WERI-Rb-1 (cell line): ENCODE measurements at regions not wholly inside any gene's neighbourhood (a gene's known extent, or its start where the extent isn't known, plus 50 kb on each side); places are given as distances from the start of the nearest gene placed in this dataset.

Experiments used
- DNase-seq: peaks from one replicate; pipeline ENCODE4 v3.0.0-alpha.2; 2020
- H3K27ac ChIP-seq: fragments of 250-450 bp; sonication (Bioruptor Pico); 2 replicates; pipeline ENCODE4 v1.5.1; 2020; ENCODE audit warnings: mild to moderate bottlenecking, moderate library complexity
- H3K27me3 ChIP-seq: fragments of 250-450 bp; sonication (Bioruptor Pico); 2 replicates; pipeline ENCODE4 v1.5.1; 2021; ENCODE audit warnings: mild to moderate bottlenecking, low read depth, moderate library complexity; ENCODE audit not compliant: insufficient read depth, severe bottlenecking
- H3K36me3 ChIP-seq: fragments of 250-450 bp; sonication (Bioruptor Pico); 2 replicates; pipeline ENCODE4 v1.5.1; 2020; ENCODE audit warnings: mild to moderate bottlenecking, moderate library complexity
- H3K4me3 ChIP-seq: 2 replicates; pipeline ENCODE4 v1.5.1; 2011; ENCODE audit warnings: low read depth, mild to moderate bottlenecking, control low read depth, low read length
- H3K9me3 ChIP-seq: fragments of 250-450 bp; sonication (Bioruptor Pico); 2 replicates; pipeline ENCODE4 v1.5.1; 2021; ENCODE audit warnings: mild to moderate bottlenecking, moderate library complexity; ENCODE audit not compliant: severe bottlenecking
- CTCF ChIP-seq: IDR thresholded peaks from 2 replicates; pipeline ENCODE4 v1.5.1; 2011; ENCODE audit warnings: low read depth, mild to moderate bottlenecking, control low read depth, inconsistent platforms, low read length

GRCh38 chr20:40634891-40635290 lies 54.1 kb downstream of the MAFB start:
- Histone ChIP-seq H3K9me3 (no peaks in the 10 kb centered on the region), H3K27me3 (peaks cover 77% of the 10 kb centered on the region), H3K36me3 (no peaks in the 10 kb centered on the region), H3K4me3 (no peak overlapping the region), H3K27ac (no peak overlapping the region)
- no peak for TF ChIP-seq CTCF
- no peak for DNase-seq

DNA sequence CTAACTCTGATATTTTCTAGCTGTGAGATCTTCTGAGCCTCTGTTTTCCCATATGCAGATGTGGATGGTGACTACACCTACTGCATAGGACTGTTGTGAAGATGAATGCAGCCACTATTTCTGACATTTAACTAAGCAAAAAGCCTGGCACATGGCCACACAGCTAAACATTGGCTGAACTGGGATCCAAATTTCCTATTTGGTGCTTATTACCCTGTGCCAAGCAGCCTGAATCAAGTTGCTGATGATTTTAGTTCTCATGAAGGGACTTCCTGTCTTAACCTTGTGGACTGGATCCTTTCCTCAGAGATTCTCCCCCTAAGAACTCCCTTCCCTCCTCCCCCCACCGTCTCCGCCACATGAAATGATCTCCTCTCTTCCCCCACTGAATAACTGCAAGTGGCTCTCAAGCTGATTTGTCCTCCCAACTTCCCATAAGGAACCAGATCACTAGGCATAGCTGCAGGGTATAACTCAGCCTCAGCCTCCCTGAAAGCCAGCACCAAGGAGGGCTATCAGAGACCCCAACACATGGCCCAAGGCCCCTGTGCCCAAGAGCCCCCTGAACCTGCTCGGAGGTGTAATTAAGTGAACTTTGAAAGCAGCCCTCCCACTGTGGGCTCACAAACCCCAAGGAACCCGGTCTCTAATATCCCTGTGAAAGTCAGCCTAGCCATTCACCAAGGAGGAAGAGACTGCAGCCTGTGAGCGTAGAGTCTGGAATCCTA lies 55.7 kb downstream of the MAFB start:
- H3K4me3 ChIP-seq: no peak overlapping the region
- no peak for DNase-seq
- no peaks in the 10 kb centered on the region for H3K36me3 ChIP-seq
- H3K9me3 ChIP-seq: no peaks in the 10 kb centered on the region
- peaks cover 84% of the 10 kb centered on the region for H3K27me3 ChIP-seq
- no peak for TF ChIP-seq CTCF
- no peak overlapping the region for H3K27ac ChIP-seq

GRCh38 chr20:40632346-40632976 lies 56.6 kb downstream of the MAFB start:
- Histone ChIP-seq H3K9me3 (no peaks in the 10 kb centered on the region), H3K27me3 (peaks cover 82% of the 10 kb centered on the region), H3K4me3 (no peak overlapping the region), H3K36me3 (no peaks in the 10 kb centered on the region), H3K27ac (no peak overlapping the region)
- DNase-seq: no peak
- no peak for TF ChIP-seq CTCF

GRCh38 chr20:40631119-40631631 lies 57.9 kb downstream of the MAFB start:
- Histone ChIP-seq H3K4me3 (no peak overlapping the region), H3K36me3 (no peaks in the 10 kb centered on the region), H3K27ac (no peak overlapping the region), H3K27me3 (peaks cover 73% of the 10 kb centered on the region), H3K9me3 (no peaks in the 10 kb centered on the region)
- DNase-seq: no peak
- no peak for TF ChIP-seq CTCF

DNA sequence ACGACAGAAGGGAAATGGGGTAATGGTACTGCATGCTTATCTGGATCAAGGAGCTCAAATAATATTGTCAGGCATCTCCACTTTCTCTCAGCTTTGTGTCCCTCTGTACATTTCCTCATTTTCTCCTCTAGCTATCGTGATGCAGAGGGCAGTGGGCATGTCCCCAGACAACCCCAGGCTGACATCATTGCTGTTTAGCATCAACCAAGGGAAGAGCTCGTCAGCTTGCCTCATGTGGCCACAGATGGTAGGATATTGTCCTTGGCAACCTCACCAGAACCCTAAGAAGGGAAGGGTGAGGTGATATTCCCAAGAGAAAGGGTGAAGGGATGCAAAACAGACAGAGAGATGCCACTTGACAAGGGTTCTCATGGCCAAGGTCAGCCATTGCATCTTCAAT lies 58.3 kb downstream of the MAFB start:
- H3K27ac ChIP-seq: no peak overlapping the region
- no peak for TF ChIP-seq CTCF
- no peak overlapping the region for H3K4me3 ChIP-seq
- H3K36me3 ChIP-seq: no peaks in the 10 kb centered on the region
- H3K9me3 ChIP-seq: no peaks in the 10 kb centered on the region
- peaks cover 68% of the 10 kb centered on the region for H3K27me3 ChIP-seq
- no peak for DNase-seq
